ENCODE measurements at regions not wholly inside any gene's neighbourhood (a gene's known extent, or its start where the extent isn't known, plus 50 kb on each side); places are given as distances from the start of the nearest gene placed in this dataset.

DNA sequence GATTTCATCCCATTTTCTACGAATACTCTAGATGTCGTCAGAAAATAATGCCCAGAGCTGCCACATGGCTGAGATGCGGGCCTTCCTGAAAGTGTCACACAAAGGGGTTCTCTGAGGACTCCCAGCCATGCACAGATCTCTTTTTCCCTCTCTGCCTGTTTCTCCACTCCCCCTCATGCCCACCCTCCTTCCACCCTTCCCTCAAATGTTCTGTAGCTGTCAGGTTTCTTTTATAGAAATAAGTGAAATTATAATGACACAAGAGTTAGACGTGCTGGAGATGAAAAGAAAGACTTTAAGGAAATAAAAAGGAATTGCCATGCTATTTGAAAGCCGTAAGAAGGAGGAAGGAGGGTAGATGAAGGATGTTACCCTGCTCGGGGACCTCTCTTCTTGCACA is 819.3 kb upstream of the CELF2 start:
- DNase-seq (ENCODE audit: low read depth), result no peak

DNA sequence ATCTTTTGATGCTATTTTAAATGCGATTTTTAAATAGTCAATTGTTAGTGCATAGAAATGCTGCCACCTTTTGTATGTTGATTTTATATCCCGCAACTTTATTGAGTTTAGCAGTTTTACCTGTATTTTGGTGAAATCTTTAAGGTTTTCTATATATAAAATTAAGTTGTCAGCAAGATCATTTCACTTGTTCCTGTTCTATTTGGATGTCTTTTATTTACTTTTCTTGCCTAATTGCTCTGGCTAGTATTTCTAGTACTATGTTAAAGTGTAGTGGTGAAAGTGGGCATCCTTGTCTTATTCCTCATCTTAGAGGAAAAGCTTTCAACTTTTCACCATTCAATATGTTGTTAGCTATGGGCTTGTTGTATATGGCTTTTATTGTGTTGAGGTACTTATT is 813.3 kb upstream of the CELF2 start:
- no peak for DNase-seq (ENCODE audit: low read depth)

DNA sequence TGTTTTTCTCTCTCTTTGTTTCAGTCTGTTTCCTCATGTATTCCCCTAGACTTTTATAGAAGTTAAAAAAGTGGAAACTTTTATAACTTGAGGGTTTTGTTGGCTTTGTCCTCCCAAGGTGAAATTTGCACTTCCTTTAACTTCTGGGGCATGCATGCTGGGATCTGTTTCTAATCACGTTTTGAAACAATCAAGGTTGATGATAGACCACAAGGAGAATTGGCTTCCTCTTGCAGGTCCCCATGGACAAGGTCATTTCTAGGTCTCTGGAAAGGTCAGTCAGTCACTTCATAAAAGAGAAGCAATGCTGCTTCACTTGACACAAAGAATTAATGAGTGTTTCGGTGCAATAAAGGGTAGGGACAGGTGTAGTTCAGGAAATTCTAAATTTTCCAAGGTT is 811.8 kb upstream of the CELF2 start:
- DNase-seq (ENCODE audit: low read depth), result no peak

DNA sequence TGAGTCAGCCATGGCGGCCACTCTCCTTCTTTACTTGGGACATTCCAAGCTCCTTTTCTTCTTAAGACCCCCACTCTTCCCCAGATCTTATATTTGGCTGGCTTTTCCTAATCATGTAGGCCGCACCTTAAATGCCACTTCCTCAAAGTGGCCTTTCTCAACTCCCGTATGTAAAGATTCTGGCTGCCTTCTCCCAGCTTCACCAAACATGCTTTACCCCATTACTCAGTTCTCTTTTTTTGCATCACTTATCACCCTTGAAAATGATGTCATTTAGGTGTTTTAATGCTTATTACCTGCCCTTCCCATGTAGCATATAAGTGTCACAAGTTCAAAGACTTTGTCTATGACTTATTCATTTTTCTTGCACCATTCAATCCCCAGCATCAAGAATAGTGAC is 810.1 kb upstream of the CELF2 start:
- DNase-seq (ENCODE audit: low read depth), result no peak

DNA sequence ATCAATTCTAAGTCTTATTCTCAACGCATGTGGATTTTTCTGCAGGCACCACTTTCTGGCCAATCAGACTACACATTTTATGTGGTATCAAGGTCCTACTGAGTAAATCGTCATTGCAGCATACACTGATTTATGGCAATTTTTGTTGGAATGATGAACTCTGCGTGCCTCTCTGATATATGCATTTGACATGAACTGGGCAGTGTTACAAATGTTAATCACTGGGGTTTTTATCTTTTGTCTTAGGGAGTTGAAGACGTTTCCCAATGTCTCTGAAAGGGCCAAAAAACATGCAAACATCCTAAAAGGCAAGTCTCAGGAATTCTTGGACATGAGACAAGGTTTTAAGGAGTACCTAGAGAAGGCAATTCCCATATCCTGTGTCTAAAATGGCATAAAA is 809.5 kb upstream of the CELF2 start:
- DNase-seq (ENCODE audit: low read depth), result no peak

DNA sequence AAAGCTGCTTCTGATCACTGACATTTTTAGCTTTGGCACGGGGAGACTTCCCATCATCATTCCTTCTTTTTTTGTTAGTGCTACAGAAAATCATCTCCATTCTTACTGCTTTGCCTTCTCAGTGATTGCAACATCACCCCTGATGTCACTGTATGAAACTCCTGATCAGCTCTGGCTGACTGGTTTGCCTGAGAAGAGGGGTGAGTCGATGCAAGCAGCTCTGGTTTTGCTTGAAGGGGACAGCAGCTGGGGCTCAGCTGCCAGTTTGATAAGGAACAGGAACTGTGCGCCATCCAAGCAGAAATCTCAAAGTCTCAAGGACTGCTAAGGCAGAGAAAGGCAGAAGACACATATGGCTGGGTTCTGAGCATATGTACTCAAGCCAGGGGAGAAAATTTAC is 808.5 kb upstream of the CELF2 start:
- DNase-seq (ENCODE audit: low read depth), result no peak

DNA sequence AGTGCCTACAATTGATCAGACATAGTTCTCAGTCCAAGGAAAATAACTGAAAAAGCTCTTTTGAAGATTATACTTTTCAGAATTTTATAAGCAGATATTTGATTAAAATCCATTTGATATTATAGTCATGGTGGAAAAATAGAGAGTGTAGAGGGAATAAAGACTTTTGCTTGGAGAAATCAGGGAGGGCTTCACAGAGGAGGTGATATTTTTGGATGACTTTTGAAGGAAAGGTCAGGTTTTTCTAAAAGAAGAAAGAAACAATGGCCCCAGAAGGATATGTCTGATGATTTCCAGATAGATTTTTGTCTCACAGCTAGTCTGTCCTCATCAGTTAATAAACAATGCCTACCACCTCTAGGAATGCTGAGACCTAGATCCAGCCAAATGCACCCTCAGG is 806.3 kb upstream of the CELF2 start:
- no peak for DNase-seq (ENCODE audit: low read depth)

DNA sequence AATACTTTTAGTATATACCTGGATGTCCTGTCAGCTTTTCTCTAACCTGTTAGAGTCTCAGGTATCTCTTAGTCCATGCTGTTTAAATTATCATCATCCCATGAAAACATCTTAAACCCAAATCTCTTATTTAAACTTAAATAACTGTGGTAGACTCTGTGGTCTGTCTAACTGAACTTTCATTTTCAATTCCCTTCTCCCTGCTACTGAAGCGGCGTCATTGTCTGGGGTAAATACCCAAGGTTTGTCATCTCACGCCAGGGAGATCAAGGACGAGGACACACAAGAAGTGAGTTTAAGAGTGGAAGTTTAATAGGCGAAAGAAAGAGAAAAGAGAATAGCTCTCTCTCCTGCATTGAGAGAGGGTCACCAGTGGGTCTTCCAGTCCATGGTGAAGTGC is 804.4 kb upstream of the CELF2 start:
- DNase-seq (ENCODE audit: low read depth), result no peak

DNA sequence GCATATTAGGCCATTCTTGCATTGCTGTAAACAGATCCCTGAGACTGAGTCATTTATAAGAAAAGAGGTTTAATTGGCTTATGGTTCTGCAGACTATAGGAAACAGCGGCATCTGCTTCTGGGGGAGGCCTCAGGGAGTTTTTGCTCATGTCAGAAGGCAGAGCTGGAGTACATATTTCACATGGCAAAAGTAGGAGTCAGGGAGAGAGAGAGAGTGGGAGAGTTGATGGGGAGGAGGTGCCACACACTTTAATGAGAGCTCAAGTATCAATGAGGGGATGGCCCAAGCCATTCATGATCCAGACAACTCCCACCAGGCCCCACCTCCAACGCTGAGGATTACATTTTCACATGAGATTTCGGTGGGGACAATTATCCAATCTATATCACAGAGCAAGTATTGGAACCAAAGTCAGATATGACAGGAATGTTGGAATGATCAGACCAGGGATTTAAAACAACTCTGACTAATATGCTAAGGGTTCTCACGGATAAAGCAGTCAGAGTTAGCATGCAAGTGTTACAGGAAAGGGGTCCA is 795.3 kb upstream of the CELF2 start:
- no peak for DNase-seq (ENCODE audit: low read depth)

DNA sequence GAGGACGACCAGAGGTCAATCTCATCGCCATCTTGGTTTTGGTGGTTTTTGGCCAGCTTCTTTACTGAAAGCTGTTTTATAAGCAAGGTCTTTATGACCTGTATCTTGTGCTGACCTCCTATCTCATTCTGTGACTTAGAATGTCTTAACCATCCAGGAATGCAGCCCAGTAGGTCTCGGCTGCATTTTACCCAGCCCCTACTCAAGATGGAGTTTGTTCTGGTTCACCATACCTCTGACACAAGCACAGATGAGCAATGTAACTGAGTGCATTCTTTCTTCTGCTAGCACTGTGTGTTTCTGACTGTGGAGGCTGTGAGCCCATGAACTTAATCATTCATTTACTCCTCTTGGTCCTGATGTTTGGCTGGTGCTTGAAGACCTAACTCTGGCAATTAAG is 794.5 kb upstream of the CELF2 start:
- DNase-seq (ENCODE audit: low read depth), result no peak

DNA sequence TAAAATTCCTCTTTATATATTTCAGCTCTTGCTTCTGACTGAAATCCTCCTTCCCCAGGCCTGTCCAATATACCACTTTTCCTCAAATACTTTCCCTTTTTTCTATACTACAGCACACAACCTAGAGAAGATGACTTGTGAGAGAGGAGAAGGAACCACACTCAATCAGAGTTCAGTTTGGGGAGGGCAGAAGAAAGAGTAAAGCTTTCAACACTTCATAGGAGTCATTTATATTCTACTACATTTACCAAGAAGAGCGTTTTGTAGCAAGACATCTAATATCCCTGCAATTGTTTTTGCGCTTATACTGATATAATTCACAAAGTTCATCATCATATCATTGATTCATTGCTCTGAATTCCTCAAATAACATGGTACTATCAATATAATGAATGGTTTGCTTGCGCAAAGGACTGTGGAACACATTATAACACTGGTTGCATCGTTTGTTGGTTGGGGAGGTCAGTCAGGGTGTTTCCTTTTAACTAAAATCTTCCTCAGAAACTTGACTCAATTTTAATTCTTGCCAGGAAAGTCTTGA is 792.5 kb upstream of the CELF2 start:
- no peak for DNase-seq (ENCODE audit: low read depth)

DNA sequence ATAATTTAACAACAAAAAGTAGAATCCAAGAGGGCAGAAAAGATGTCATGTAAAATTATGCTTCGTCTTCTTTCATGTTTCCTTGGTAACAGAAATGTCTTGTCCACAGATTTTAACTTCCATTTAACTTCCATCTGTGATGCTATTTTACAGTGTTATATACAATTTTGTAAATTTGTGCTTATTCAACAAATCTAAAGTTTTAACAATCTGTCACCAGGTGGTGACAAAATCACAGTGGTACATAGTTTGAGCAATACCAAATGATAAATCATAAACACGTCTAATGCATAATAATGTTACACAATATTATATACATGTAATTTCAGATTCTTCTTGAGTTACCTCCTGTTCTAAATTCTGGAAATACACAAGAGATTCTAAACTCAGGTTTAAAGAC is 784.4 kb upstream of the CELF2 start:
- no peak for DNase-seq (ENCODE audit: low read depth)

DNA sequence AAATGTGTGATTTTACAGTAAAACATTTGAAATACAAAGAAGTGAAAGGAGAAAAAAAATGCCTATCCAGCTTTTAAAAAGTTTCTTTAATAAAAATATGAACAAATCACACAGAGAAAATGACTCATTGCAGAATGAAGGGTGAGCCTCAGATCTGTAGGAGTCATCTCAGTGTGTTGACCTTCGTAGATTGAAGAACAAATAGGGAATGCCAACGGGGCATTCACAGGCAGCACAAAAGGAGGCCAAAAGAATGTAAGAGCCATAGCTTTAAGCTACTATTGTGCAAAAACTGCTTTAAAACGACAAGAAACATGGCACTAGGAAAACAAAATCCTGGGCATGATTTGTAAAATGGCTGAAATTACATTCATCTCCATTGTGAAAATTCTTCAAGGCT is 782.7 kb upstream of the CELF2 start:
- DNase-seq (ENCODE audit: low read depth), result no peak

DNA sequence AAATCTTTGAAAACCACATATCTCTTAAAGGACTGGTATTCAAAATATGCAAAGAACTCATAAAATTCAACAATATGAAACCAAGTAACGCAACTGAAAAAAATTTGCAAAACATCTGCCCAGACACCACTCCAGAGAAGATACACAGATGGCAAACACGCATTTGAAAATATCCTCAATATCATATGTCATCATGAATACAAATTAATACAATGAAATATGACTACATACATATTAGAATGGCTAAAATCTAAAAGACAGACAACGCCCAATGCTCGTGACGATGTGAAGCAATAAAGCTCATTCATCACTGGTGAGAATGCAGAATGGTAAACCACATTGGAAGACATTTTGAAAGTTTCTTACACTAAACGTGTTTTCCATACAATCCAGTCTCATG is 770.1 kb upstream of the CELF2 start:
- no peak for DNase-seq (ENCODE audit: low read depth)

DNA sequence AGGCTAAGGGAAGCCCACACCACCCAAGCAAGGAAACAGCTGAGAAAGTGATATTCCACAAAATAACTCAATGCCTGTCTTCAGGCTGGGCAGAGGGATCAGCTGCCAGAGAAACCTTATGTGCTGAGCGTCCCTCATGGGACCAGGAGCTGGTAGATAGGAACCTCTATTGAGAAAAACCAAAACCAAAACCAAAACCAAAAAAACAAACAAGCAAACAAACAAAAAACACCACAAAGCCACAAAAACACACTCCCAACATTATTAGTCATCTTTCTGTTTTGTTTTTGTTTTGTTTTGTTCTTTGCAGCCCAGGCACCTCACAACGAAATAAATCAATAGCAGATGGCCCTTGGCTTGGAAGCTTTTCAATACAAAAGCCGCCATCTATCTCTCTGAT is 760.8 kb upstream of the CELF2 start:
- DNase-seq (ENCODE audit: low read depth), result no peak

DNA sequence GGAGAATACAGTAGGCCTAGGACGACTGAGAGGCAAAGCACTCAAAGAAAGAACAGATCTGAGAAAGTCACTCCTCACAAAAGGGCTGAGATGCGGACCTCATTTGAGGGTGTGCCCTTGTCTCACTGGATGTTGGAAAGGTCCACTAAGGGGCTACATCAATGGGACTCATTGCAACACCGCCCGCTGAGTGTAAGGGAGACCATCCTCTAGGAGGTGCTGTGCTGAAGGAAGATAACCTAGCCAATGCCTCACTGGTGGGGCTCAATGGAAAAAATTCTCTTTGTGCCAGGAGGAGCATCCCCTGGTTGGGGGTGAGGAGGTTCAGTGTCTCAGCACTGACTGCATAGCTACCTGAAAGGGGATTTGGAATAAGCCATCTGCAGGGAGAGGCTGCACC is 758.7 kb upstream of the CELF2 start:
- DNase-seq (ENCODE audit: low read depth), result no peak

DNA sequence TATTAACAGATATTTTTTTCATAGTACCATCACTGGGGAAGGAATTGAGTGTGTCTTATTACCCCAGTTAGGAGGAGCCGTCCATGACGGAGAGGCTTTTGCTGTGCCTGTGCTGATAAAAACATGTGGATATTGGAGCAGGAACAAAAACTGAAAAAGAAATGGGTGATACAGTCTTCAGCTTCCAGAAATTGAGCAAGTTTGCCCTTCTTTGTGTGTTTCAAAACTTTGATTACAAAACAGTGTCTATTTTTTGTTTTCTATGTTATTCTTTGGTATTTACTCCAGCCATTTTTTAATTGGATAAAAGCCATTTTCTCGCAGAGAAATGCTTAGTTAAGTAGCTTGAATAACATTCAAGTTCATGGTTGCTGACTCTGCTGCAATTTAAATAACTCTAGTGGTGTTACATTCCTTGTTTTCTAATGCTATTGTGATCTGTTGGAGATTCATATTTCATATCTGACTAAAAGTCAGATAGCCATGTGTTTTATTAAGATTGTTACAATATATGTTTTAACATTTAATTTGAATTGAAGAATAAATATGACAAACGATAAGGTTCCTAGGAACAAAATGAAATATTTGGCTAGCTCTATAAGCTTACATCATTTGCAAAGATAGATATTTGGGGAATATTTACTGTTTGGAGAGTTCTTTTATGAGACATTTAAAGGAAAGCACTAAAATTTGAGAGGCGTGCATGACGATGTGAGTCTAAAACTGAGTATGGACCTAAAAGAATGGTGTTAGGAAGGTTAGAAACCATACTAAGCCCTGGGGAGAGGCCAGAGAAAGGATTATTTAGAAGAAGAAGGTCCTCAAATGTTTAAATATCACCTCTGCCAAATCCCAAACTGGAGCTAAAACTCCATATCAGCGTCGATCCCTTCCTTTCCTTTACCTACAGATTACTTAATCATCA is 747.3 kb upstream of the CELF2 start:
- peak; percentile 16 for DNase-seq (ENCODE audit: low read depth)

DNA sequence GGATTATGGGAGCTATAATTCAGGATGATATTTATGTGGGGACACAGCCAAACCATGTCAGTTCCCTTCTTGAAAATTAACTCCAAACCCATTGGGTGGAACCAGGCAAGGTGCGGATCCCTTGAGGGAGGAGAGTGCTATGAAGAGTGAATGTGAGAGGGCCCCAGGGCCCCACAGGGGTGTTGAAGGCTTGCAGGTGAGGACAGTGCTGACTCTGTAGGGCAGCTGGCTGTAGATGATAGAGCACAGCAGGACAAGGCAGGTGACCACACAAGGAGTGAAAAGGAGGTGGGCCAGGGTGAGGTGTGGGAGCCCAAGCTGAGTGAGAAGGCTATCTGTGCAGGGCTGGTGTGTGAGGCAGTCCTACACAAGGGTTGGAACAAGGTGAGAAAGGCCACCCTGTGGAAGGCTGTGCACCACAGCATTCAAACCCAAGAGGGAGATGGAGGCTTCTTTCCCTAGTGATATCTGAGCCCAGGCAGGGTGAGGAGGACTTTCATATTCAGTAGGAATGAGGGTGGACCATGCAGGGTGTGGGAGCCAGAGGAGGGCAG is 746.0 kb upstream of the CELF2 start:
- DNase-seq (ENCODE audit: low read depth), result no peak

DNA sequence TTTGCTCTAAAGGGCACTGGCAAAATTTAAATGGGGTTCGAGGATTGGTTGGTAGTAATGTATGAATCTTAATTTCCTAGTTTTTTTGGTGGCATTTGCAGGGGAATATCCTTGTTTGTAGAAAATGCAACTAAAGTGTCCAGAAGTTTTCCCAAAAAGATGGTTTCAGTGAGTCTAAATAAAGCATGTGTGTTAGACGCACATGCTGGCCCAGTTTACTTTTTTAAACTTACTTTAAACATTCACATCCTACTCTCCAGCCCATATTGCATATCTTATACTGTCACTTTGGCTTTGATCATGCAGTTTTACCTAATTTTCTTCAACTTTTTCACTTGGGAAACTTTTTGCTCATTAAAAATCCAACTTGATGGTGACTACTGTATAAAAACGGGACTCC is 744.0 kb upstream of the CELF2 start:
- no peak for DNase-seq (ENCODE audit: low read depth)

DNA sequence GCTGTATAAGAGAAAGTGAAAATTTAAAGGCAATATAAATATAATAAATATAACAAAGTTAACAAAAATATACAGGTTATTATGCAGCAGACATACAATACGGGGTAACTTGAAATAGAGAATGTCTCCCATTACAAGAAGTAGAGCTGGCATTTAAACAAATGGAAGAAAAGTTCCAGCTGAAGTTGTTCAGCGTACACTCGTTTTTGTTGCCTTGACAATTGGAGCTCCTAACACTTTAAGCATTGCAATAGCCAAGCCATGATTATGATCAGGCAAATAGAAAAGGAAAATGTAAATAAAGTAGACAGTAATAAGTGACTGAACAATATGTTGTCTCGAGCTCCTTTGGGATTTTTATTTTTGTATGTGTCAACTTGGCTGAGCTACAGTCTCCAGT is 737.8 kb upstream of the CELF2 start:
- no peak for DNase-seq (ENCODE audit: low read depth)

DNA sequence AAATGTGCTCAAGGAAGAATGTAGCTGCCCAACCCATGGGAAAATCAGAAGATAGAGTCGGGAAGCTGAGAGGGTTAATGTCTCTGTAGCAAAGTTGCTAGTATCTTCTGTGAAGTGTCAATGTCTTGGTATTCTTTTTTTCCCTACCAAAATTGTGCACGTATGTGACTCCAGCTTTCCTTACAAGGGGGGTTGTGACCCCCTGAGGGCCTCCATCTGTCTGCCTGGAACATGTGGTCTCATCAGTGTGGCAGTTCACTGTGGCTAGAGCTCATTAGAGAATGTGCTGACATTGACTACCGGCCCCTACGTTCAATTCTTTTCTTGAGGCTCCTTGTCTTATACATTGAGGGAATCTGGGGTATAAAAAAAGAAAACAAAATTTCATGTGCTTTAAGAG is 725.2 kb upstream of the CELF2 start:
- DNase-seq (ENCODE audit: low read depth), result no peak

DNA sequence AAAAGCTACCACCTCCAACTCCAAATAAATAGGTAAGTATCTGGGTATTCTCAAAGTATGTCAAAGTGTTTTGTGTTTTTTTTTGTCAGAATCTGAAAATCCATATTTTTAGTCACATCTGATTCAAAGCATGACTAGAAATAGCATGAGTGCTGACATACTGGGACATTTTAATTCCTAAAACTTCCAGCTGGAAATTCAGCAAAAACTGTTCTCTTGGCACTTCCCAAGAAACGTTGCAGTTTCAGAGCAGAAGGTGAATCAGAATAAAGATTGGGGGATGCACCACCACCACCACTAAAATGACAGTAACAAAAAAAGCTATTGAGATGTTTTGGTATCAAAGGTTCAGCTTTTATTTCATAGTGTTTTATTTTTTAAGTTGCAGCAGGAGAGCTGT is 724.6 kb upstream of the CELF2 start:
- no peak for DNase-seq (ENCODE audit: low read depth)

DNA sequence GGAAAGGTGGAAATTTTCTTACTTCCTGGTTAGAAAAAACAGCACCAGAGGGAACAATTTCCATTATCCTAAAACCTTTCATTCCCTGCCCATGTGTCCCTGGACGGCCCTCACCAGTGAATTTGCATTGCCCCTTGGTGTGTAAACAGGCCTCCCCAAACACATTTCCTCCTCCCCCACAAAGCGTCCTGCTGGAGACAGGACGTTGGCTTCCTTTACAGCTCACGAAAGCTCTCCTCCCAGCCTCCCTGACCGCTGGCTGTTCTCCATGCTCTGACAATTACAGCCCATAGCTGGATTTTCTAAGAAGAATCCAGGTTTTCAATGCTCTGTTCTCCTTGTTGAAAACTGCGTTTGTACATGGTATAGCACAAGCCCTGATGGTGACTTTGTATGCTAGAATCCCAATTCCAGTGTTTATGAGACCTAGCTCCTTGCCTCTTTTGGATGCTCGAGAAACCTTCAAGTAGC is 724.2 kb upstream of the CELF2 start:
- DNase-seq (ENCODE audit: low read depth), result no peak
